ENCODE measurements at regions not wholly inside any gene's neighbourhood (a gene's known extent, or its start where the extent isn't known, plus 50 kb on each side); places are given as distances from the start of the nearest gene placed in this dataset.

- peak in 2 of 3 experiments; percentile 12 to 25 for DNase-seq
Observed at GRCh38 chr15:31905054-31905453, 125.3 kb upstream of the CHRNA7 start.

- no peak for DNase-seq
Observed at GRCh38 chr15:31925541-31925940, 104.8 kb upstream of the CHRNA7 start.

GRCh38 chr15:31930967-31931366 lies 99.3 kb upstream of the CHRNA7 start:
- DNase-seq, result no peak

GRCh38 chr15:31932576-31932975 lies 97.7 kb upstream of the CHRNA7 start:
- DNase-seq, result no peak

DNA sequence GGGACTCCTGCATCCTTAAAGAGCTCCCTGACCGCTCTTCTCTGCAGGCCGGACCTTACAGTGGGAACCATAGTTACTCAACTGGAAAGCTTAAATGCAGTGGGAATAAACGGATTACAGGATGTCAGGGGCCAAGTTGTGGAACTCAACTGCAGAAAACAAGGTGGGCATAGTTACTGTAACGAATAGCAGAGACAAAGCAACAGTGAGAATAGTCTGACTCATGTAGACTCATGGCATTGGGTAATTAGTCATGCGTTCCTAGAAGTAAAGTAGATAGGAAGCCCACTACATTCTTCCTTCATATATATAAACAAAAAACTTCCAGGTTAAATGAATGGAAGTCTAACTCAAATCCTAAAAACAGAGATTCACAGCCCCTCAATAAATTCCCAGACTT lies 95.5 kb upstream of the CHRNA7 start:
- DNase-seq, result no peak

GRCh38 chr15:31953478-31953877 lies 76.8 kb upstream of the CHRNA7 start:
- no peak for DNase-seq

- DNase-seq, result no peak
Observed at GRCh38 chr15:31954374-31955172, 75.7 kb upstream of the CHRNA7 start.

- no peak for DNase-seq
Observed at GRCh38 chr15:31955734-31956133, 74.6 kb upstream of the CHRNA7 start.

GRCh38 chr15:31957581-31957980 lies 72.7 kb upstream of the CHRNA7 start:
- DNase-seq, result no peak

DNA sequence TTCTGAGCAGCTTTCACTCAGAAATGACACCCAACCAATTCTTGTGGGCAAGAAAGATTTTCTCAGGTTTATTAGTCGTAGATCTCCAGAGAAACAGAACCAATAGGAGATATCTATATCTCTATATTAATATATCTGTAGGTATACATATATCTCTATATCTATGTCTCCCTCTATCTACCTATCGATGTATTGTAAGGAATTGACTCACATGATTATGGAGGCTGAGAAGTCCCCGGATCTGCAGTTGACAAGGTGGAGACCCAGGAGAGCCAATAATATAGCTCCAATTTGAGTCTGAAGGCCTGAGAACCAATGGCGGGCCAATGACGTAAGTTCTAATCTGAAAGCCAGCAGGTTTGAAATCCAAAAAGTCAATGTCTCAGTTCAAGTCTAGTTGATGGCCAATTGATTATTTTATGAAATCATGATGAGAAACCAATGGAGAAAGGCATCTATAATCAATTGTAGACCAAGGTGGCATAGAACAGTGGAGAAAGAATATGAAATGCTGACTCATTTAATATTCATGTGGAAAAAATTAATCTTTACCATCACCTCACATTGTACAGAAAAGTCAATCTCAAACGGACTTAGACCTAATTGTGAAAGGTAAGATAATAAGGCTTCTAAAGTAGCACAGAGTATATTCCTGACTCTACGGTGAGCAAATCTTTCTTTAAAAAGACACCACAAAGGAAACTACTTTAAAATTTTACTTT lies 65.6 kb upstream of the CHRNA7 start:
- peak in 1 of 3 experiments; percentile 10 for DNase-seq

DNA sequence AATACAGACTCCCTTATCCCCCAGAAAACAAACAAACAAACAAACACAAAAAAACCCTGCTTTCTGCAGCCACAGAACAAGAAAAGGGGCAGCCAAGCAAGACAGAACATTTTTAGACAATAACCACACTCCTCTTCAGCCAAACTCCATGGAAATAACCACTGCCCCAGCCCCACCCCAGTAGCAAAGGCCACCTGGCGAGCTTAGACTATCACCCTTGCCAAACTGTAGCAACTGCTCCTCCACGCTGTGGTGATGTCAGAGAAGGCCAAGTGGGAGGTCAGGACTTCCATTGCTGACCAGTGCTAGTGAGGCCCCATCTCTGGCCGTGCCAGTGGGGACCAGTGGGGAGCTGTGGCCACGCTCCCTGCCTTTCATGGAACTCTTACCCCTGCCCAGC lies 60.3 kb upstream of the CHRNA7 start:
- no peak for DNase-seq

DNA sequence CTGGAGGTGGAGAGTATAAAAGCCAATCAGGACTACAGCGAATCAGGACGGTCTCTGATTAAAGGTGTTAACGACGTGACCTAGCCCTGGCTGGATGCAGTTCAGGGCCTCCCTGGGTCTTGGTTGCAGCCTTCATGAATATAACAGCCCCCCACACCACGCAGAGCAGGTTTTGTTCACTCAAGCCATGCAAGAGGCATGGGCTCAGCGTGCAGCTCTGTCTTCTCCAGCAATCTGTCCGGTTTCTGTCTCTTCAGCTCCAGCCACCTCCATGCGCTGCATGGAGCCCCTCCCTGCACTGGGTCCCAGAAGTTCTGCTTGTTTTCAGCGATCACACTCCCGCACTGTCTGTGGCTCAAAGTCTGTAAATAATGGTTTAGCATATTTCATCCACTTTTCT lies 57.1 kb upstream of the CHRNA7 start:
- no peak for DNase-seq

DNA sequence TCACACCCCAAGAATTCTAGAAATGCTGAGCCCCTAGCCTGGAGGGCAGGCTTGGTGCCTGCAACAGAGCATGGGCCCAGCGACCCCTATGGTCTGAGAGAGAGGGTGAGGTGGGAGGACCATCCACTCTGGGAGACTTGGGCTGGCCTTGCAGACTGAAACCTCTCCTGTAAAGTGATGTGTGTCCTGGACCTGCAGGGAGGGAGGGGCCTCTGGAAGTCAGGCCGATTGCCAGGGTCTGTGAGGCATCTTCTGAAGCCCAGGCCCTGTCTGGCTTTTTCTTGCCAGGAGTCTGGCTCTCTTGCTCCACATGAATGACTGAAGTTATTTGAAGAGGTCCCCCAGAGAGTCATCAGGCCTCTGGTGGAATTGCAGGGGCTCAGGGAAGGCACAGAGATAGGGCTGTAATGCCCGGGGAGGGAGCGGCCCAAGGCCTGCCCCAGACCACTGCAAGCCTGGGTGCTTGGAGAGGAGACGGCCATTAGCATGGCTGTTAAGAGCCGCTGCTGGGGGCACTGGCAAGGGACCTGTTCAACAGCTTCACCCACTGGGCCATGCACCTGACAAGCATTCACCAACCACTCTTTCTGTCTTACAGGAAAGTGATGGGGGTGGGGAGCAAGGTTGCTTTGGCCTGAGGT lies 56.0 kb upstream of the CHRNA7 start:
- DNase-seq, result no peak

GRCh38 chr15:31974855-31975829 lies 55.2 kb upstream of the CHRNA7 start:
- DNase-seq, result peak; percentile 65 to 88 (median 80)

DNA sequence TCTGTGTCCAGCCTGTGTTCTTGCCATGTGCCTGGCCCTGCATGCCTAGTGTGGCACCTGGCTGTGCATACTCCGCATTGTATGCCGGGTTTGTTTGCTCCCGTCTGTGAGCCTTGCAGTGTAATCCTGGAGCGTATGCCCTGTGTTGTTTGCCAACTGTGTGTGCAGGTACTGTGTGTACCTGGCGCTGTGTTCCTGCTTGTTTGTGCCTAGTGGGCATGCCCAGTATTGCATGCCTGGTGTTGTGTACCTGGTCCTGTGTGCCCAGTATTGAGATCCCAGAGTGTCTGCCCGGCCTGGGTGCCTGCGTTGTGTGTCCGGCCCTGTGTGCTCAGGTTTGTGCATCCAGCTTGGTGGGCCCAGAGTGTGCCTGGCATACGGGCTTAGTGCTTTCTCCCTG lies 54.5 kb upstream of the CHRNA7 start:
- no peak for DNase-seq

- no peak for DNase-seq
Observed at GRCh38 chr15:31977138-31977537, 53.2 kb upstream of the CHRNA7 start.

GRCh38 chr15:31977812-31978661 lies 52.3 kb upstream of the CHRNA7 start:
- peak; percentile 31 to 61 (median 41) for DNase-seq
